Breast epithelium (tissue), 4 donors: ENCODE measurements at regions not wholly inside any gene's neighbourhood (a gene's known extent, or its start where the extent isn't known, plus 50 kb on each side); places are given as distances from the start of the nearest gene placed in this dataset.

ENCODE experiments used
- DNase-seq, 2 donors: peaks; one replicate each; pipeline ENCODE4 v3.0.0-alpha.2; 2019; ENCODE audit warnings: low spot score in 2 of 2
- H3K27ac ChIP-seq, 2 donors: fragments of 200-600 bp; sonication (generic) in 1 of 2; one replicate each; pipeline ENCODE4 v1.5.1; 2016 to 2019; ENCODE audit warnings: mild to moderate bottlenecking in 1 of 2
- H3K27me3 ChIP-seq, 2 donors: fragments of 200-600 bp; sonication (generic) in 1 of 2; one replicate each; pipeline versions ENCODE4 v1.5.1 to v1.6.0; 2017 to 2019; ENCODE audit warnings: control low read depth in 1 of 2, mild to moderate bottlenecking in 1 of 2
- H3K36me3 ChIP-seq: fragments of 200-600 bp; one replicate; pipeline ENCODE4 v1.5.1; 2019
- H3K4me1 ChIP-seq, 2 donors: fragments of 200-600 bp; sonication (generic); one replicate each; pipeline ENCODE4 v1.5.1; 2016 to 2019; ENCODE audit warnings: control low read depth in 1 of 2
- H3K4me3 ChIP-seq, 3 donors: fragments of 200-600 bp; sonication (generic); 1 replicate in 2 of 3; 2 replicates in 1 of 3; pipeline ENCODE4 v1.5.1; 2016 to 2019; ENCODE audit warnings: mild to moderate bottlenecking in 3 of 3, moderate library complexity in 2 of 3
- H3K9me3 ChIP-seq, 2 donors: fragments of 200-600 bp; sonication (generic) in 1 of 2; one replicate each; pipeline ENCODE4 v1.5.1; 2016 to 2019; ENCODE audit warnings: control low read depth in 1 of 2
- CTCF ChIP-seq, 3 donors: fragments of 450-650 bp; IDR thresholded peaks; one replicate each; pipeline ENCODE4 v1.5.1; 2016 to 2017; ENCODE audit warnings: antibody characterized with exemption in 3 of 3, mild to moderate bottlenecking in 3 of 3, moderate library complexity in 3 of 3
- POLR2A ChIP-seq: fragments of 450-650 bp; IDR thresholded peaks from one replicate; pipeline ENCODE4 v1.6.1; 2016; ENCODE audit warnings: antibody characterized with exemption, mild to moderate bottlenecking, moderate library complexity
- POLR2AphosphoS5 ChIP-seq, 3 donors: sonication (generic); formaldehyde crosslinking; IDR thresholded peaks; one replicate each; pipeline ENCODE4 v1.6.1; 2017; ENCODE audit warnings: antibody characterized with exemption in 3 of 3
- intact Hi-C: fragments of 100-400 bp; cut with DNase I; formaldehyde crosslinking; loops from one replicate; pipeline ENCODE4 v1.15.1; 2023; ENCODE audit warnings: low total_unique reads

- intact Hi-C loops = no loop called here
- H3K4me1 ChIP-seq = no peaks in the 10 kb centered on the region
- no peaks in the 10 kb centered on the region for H3K9me3 ChIP-seq
- H3K36me3 ChIP-seq = no peaks in the 10 kb centered on the region
- H3K4me3 ChIP-seq = no peak overlapping the region
- no peak for DNase-seq
- H3K27ac ChIP-seq = no peak overlapping the region
- TF ChIP-seq CTCF (IDR thresholded peaks at IDR 0.05) = no peak
- no peak for TF ChIP-seq POLR2A
- TF ChIP-seq POLR2AphosphoS5 (IDR thresholded peaks at IDR 0.05) = no peak
- H3K27me3 ChIP-seq = no peaks in the 10 kb centered on the region
Measured at GRCh38 chr1:87472716-87473115, 144.0 kb downstream of the LMO4 start.

GRCh38 chr1:87473203-87473661 is 144.6 kb downstream of the LMO4 start:
- no peaks in the 10 kb centered on the region for H3K36me3 ChIP-seq
- no peaks in the 10 kb centered on the region for H3K27me3 ChIP-seq
- H3K27ac ChIP-seq = no peak overlapping the region
- H3K4me3 ChIP-seq = no peak overlapping the region
- TF ChIP-seq POLR2AphosphoS5 (IDR thresholded peaks at IDR 0.05) = no peak
- no peak for TF ChIP-seq POLR2A
- no peak for TF ChIP-seq CTCF (IDR thresholded peaks at IDR 0.05)
- DNase-seq = no peak
- no peaks in the 10 kb centered on the region for H3K4me1 ChIP-seq
- intact Hi-C loops = no loop called here
- H3K9me3 ChIP-seq = no peaks in the 10 kb centered on the region

GRCh38 chr1:87474098-87474497 is 145.4 kb downstream of the LMO4 start:
- H3K9me3 ChIP-seq = no peaks in the 10 kb centered on the region
- intact Hi-C loops = no loop called here
- H3K27me3 ChIP-seq = no peaks in the 10 kb centered on the region
- H3K4me1 ChIP-seq = no peaks in the 10 kb centered on the region
- no peak overlapping the region for H3K27ac ChIP-seq
- DNase-seq = no peak
- no peak overlapping the region for H3K4me3 ChIP-seq
- TF ChIP-seq POLR2AphosphoS5 (IDR thresholded peaks at IDR 0.05) (no peak), CTCF (IDR thresholded peaks at IDR 0.05) (no peak), POLR2A (no peak)
- H3K36me3 ChIP-seq = no peaks in the 10 kb centered on the region

- Histone ChIP-seq H3K36me3 (no peaks in the 10 kb centered on the region), H3K4me3 (no peak overlapping the region), H3K27ac (no peak overlapping the region), H3K27me3 (no peaks in the 10 kb centered on the region), H3K4me1 (no peaks in the 10 kb centered on the region), H3K9me3 (no peaks in the 10 kb centered on the region)
- intact Hi-C loops = no loop called here
- no peak for TF ChIP-seq POLR2A
- TF ChIP-seq POLR2AphosphoS5 (IDR thresholded peaks at IDR 0.05) = no peak
- no peak for TF ChIP-seq CTCF (IDR thresholded peaks at IDR 0.05)
- DNase-seq = no peak
Measured at GRCh38 chr1:87478231-87478630, 149.6 kb downstream of the LMO4 start.

- TF ChIP-seq POLR2AphosphoS5 (IDR thresholded peaks at IDR 0.05) = no peak
- TF ChIP-seq POLR2A = no peak
- TF ChIP-seq CTCF (IDR thresholded peaks at IDR 0.05) = no peak
- H3K4me3 ChIP-seq = no peak overlapping the region
- no peak overlapping the region for H3K27ac ChIP-seq
- H3K4me1 ChIP-seq = no peaks in the 10 kb centered on the region
- DNase-seq = no peak
- intact Hi-C loops = no loop called here
- no peaks in the 10 kb centered on the region for H3K36me3 ChIP-seq
- H3K9me3 ChIP-seq = no peaks in the 10 kb centered on the region
- H3K27me3 ChIP-seq = no peaks in the 10 kb centered on the region
Measured at GRCh38 chr1:87495147-87495546, 166.5 kb downstream of the LMO4 start.
